Right lobe of liver (tissue), 6 donors: ENCODE measurements at regions not wholly inside any gene's neighbourhood (a gene's known extent, or its start where the extent isn't known, plus 50 kb on each side); places are given as distances from the start of the nearest gene placed in this dataset.

Source experiments
- ATAC-seq, 4 donors: fragments of 200-7000 bp; cut with Tn5 transposase; one replicate each; pipeline ENCODE4 v1.9.1; 2020; ENCODE audit warnings: mild to moderate bottlenecking in 4 of 4, moderate library complexity in 4 of 4
- DNase-seq, 3 donors: peaks; one replicate each; pipeline ENCODE4 v3.0.0-alpha.2; 2020
- H3K27ac ChIP-seq, 3 donors: fragments of 200-600 bp; one replicate each; pipeline ENCODE4 v1.8.0; 2022
- H3K27me3 ChIP-seq, 2 donors: fragments of 200-600 bp; one replicate each; pipeline ENCODE4 v1.8.0; 2022
- H3K36me3 ChIP-seq, 4 donors: fragments of 200-600 bp; sonication (generic) in 1 of 4; one replicate each; pipeline versions ENCODE4 v1.5.1 to v1.8.0; 2017 to 2022; ENCODE audit warnings: control low read depth in 1 of 4
- H3K4me1 ChIP-seq, 4 donors: fragments of 200-600 bp; sonication (generic) in 1 of 4; one replicate each; pipeline versions ENCODE4 v1.5.1 to v1.8.0; 2017 to 2022; ENCODE audit warnings: control low read depth in 1 of 4
- H3K4me3 ChIP-seq, 3 donors: fragments of 200-600 bp; one replicate each; pipeline ENCODE4 v1.8.0; 2022
- H3K9me3 ChIP-seq, 4 donors: fragments of 200-600 bp; sonication (generic) in 1 of 4; one replicate each; pipeline versions ENCODE4 v1.5.1 to v1.8.0; 2017 to 2022; ENCODE audit warnings: control low read depth in 1 of 4
- CTCF ChIP-seq, 4 donors: fragments of 200-600 bp in 3 of 4; fragments of 450-650 bp in 1 of 4; IDR thresholded peaks; one replicate each; pipeline versions ENCODE4 v1.5.1 to v1.8.0; 2016 to 2022; ENCODE audit warnings: antibody characterized with exemption in 4 of 4, mild to moderate bottlenecking in 2 of 4
- POLR2A ChIP-seq: fragments of 450-650 bp; IDR thresholded peaks from one replicate; pipeline ENCODE4 v1.6.1; 2017; ENCODE audit warnings: antibody characterized with exemption, mild to moderate bottlenecking
- WGBS: methylation state at CpG from one replicate; pipeline ENCODE4 v1.1.6; 2018; ENCODE audit warnings: low coverage, low lambda C conversion rate; ENCODE audit not compliant: insufficient coverage; ENCODE audit errors: missing lambda C conversion rate; 5-methylcytosine and 5-hydroxymethylcytosine counted together
- intact Hi-C, 2 donors: fragments of 100-400 bp; cut with DNase I; formaldehyde crosslinking; loops; one replicate each; pipeline versions ENCODE4 v1.11.2 to v1.14.1; 2022
- donor health status: DM: no; HTN: yes; CAD: no.
- donor health status: DM: no; HTN: no; CAD: no.
- donor health status: DM: no; HTN: no; CAD: no.
- donor health status: DM: no; HTN: yes; CAD: no.
- donor health status: DM: no; HTN: yes; CAD: no.

GRCh38 chr2:237160271-237160919 lies 74.7 kb downstream of the COPS8 start:
- Histone ChIP-seq H3K36me3 (no peaks in the 10 kb centered on the region), H3K4me1 (no peaks in the 10 kb centered on the region), H3K27ac (no peak overlapping the region), H3K27me3 (no peaks in the 10 kb centered on the region), H3K9me3 (no peaks in the 10 kb centered on the region), H3K4me3 (no peak overlapping the region)
- ATAC-seq (no peak), DNase-seq (no peak)
- intact Hi-C loops, result loop anchor here in 1 of 2 donors (10.0 kb wide), 1 partner anchor 254 kb away; the partner anchor contains the start of gene COL6A3
- 74% methylated on average over 4 of the region's 9 CpGs for WGBS
- TF ChIP-seq CTCF (IDR thresholded peaks at IDR 0.05) (no peak), POLR2A (no peak)

DNA sequence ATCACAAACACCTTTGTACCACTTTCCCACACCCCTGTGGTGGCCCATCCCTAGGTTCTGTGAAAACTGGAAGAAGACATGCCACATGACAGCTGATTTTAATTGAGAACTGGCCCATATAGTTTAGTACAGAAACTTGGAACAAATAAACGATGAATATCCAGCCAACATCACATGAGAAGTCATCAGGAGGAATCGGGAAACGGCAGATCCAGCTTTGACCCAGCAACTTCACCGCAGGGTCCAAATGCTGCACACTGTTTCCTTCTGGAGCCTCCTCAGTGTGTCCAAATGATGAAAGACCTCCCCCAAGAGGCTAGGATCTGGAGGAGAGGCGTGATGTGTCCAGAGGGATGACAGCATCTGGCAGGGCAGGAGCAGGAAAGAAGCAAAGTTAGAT lies 75.5 kb downstream of the COPS8 start:
- 79% methylated on average over 4 of the region's 5 CpGs for WGBS
- ATAC-seq (no peak), DNase-seq (no peak)
- intact Hi-C loops, result loop anchor here in 1 of 2 donors (10.0 kb wide), 1 partner anchor 254 kb away; the partner anchor contains the start of gene COL6A3
- no peaks in the 10 kb centered on the region for H3K27me3 ChIP-seq
- TF ChIP-seq POLR2A (no peak), CTCF (IDR thresholded peaks at IDR 0.05) (no peak)
- H3K27ac ChIP-seq, result no peak overlapping the region
- H3K9me3 ChIP-seq, result no peaks in the 10 kb centered on the region
- H3K36me3 ChIP-seq, result no peaks in the 10 kb centered on the region
- no peaks in the 10 kb centered on the region for H3K4me1 ChIP-seq
- no peak overlapping the region for H3K4me3 ChIP-seq

GRCh38 chr2:237162959-237163358 lies 77.3 kb downstream of the COPS8 start:
- TF ChIP-seq POLR2A (no peak), CTCF (IDR thresholded peaks at IDR 0.05) (no peak)
- ATAC-seq (no peak), DNase-seq (no peak)
- Histone ChIP-seq H3K27ac (no peak overlapping the region), H3K36me3 (no peaks in the 10 kb centered on the region), H3K4me3 (no peak overlapping the region), H3K27me3 (no peaks in the 10 kb centered on the region), H3K4me1 (no peaks in the 10 kb centered on the region), H3K9me3 (no peaks in the 10 kb centered on the region)
- 53% methylated on average over 5 of the region's 5 CpGs for WGBS
- intact Hi-C loops, result loop anchor here in 1 of 2 donors (10.0 kb wide), 1 partner anchor 252 kb away; the partner anchor contains the start of gene COL6A3

- 59% methylated on average over 10 of the region's 10 CpGs for WGBS
- TF ChIP-seq CTCF (IDR thresholded peaks at IDR 0.05), result no peak
- no peak for TF ChIP-seq POLR2A
- DNase-seq (no peak), ATAC-seq (no peak)
- Histone ChIP-seq H3K4me1 (no peaks in the 10 kb centered on the region), H3K4me3 (no peak overlapping the region), H3K27me3 (no peaks in the 10 kb centered on the region), H3K36me3 (no peaks in the 10 kb centered on the region), H3K9me3 (no peaks in the 10 kb centered on the region), H3K27ac (no peak overlapping the region)
- intact Hi-C loops, result loop anchor here in 1 of 2 donors (10.0 kb wide), 1 partner anchor 250 kb away; the partner anchor contains the start of gene COL6A3
These were observed 78.9 kb downstream of the COPS8 start for GRCh38 chr2:237164474-237165042.
